Hypothalamus (tissue), 51 donors: ENCODE measurements at regions not wholly inside any gene's neighbourhood (a gene's known extent, or its start where the extent isn't known, plus 50 kb on each side); places are given as distances from the start of the nearest gene placed in this dataset.

Experiments
- DNase-seq, 51 donors: peaks; one replicate each; lab custom pipeline; 2025; lab: John Stamatoyannopoulos, UW

- DNase-seq = no peak
Observed at GRCh38 chr3:146313031-146313745, 62.3 kb upstream of the PLSCR4 start.

GRCh38 chr3:146308682-146309081 is 57.8 kb upstream of the PLSCR4 start:
- DNase-seq = no peak

GRCh38 chr3:146308222-146308621 is 57.3 kb upstream of the PLSCR4 start:
- DNase-seq = no peak

- DNase-seq = no peak
Observed at GRCh38 chr3:146307456-146307725, 56.5 kb upstream of the PLSCR4 start.

GRCh38 chr3:146306656-146307455 is 56.0 kb upstream of the PLSCR4 start:
- DNase-seq = no peak

GRCh38 chr3:146305808-146306423 is 55.0 kb upstream of the PLSCR4 start:
- no peak for DNase-seq

- peak in 17 of 51 donors; percentile 5 to 40 (median 19) for DNase-seq
Observed at GRCh38 chr3:146300768-146301167, 49.9 kb upstream of the PLSCR4 start.
